Panc1 (cell line): ENCODE measurements at regions not wholly inside any gene's neighbourhood (a gene's known extent, or its start where the extent isn't known, plus 50 kb on each side); places are given as distances from the start of the nearest gene placed in this dataset.

Experiments used
- CTCF ChIP-seq: fragments of 450-650 bp; IDR thresholded peaks from 2 replicates; pipeline ENCODE4 v1.5.1; 2017; ENCODE audit warnings: mild to moderate bottlenecking
- POLR2AphosphoS5 ChIP-seq: IDR thresholded peaks from 2 replicates; pipeline ENCODE4 v1.6.1; 2012; ENCODE audit warnings: mild to moderate bottlenecking, low read depth, low read length, moderate library complexity
- SIN3A ChIP-seq: IDR thresholded peaks from 2 replicates; pipeline ENCODE4 v1.6.1; 2012; ENCODE audit warnings: low read depth, mild to moderate bottlenecking, low read length, moderate library complexity, borderline replicate concordance; ENCODE audit not compliant: insufficient read depth
- TF ChIP-seq, protein P1 (sequence below), 2 experiments: IDR thresholded peaks; 2 replicates each; pipeline ENCODE4 v1.6.1; 2011 to 2012; ENCODE audit warnings: low read depth in 2 of 2, control low read depth in 1 of 2, low read length in 1 of 2, mild to moderate bottlenecking in 1 of 2, moderate library complexity in 1 of 2; ENCODE audit not compliant: insufficient read depth in 1 of 2

- TF ChIP-seq POLR2AphosphoS5 (no peak), CTCF (no peak), SIN3A (no peak)
- TF ChIP-seq, protein P1, sequence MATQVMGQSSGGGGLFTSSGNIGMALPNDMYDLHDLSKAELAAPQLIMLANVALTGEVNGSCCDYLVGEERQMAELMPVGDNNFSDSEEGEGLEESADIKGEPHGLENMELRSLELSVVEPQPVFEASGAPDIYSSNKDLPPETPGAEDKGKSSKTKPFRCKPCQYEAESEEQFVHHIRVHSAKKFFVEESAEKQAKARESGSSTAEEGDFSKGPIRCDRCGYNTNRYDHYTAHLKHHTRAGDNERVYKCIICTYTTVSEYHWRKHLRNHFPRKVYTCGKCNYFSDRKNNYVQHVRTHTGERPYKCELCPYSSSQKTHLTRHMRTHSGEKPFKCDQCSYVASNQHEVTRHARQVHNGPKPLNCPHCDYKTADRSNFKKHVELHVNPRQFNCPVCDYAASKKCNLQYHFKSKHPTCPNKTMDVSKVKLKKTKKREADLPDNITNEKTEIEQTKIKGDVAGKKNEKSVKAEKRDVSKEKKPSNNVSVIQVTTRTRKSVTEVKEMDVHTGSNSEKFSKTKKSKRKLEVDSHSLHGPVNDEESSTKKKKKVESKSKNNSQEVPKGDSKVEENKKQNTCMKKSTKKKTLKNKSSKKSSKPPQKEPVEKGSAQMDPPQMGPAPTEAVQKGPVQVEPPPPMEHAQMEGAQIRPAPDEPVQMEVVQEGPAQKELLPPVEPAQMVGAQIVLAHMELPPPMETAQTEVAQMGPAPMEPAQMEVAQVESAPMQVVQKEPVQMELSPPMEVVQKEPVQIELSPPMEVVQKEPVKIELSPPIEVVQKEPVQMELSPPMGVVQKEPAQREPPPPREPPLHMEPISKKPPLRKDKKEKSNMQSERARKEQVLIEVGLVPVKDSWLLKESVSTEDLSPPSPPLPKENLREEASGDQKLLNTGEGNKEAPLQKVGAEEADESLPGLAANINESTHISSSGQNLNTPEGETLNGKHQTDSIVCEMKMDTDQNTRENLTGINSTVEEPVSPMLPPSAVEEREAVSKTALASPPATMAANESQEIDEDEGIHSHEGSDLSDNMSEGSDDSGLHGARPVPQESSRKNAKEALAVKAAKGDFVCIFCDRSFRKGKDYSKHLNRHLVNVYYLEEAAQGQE (IDR thresholded peaks at IDR 0.05; ENCODE audit: insufficient read depth in 1 of 2, low read depth in 2 of 2, low read length in 1 of 2) = no peak
These were observed 253.0 kb upstream of the P2RY1 start for GRCh38 chr3:152581951-152582350.
